ENCODE measurements at regions not wholly inside any gene's neighbourhood (a gene's known extent, or its start where the extent isn't known, plus 50 kb on each side); places are given as distances from the start of the nearest gene placed in this dataset.

- peaks cover 18% of the 10 kb centered on the region for H3K4me1 Mint-ChIP-seq (ENCODE audit: unreplicated experiment)
Measured at GRCh38 chr2:41985573-41986095, 62.2 kb upstream of the PKDCC start.

GRCh38 chr2:41989501-41990180, 58.2 kb upstream of the PKDCC start:
- H3K9me3 Mint-ChIP-seq: no peaks in the 10 kb centered on the region
- TF ChIP-seq CTCF (conservative IDR thresholded peaks at IDR 0.05): no peak
- H3K4me1 Mint-ChIP-seq (ENCODE audit: unreplicated experiment): peaks cover 35% of the 10 kb centered on the region
- peak overlapping the region; percentile 8 for H3K27ac Mint-ChIP-seq
- peak overlapping the region; percentile 56 for H3K4me3 Mint-ChIP-seq
- peaks cover 15% of the 10 kb centered on the region for H3K27me3 Mint-ChIP-seq
- no peak for DNase-seq (ENCODE audit: extremely low spot score, unreplicated experiment)
- H3K36me3 Mint-ChIP-seq: no peaks in the 10 kb centered on the region

More at GRCh38 chr2:41985573-41986095, 62.2 kb upstream of the PKDCC start:
- no peak for DNase-seq (ENCODE audit: extremely low spot score, unreplicated experiment)
- Mint-ChIP-seq H3K27ac (no peak overlapping the region), H3K4me3 (no peak overlapping the region), H3K27me3 (peaks cover 12% of the 10 kb centered on the region), H3K36me3 (no peaks in the 10 kb centered on the region), H3K9me3 (no peaks in the 10 kb centered on the region)
- TF ChIP-seq CTCF (conservative IDR thresholded peaks at IDR 0.05): no peak

- DNase-seq (ENCODE audit: extremely low spot score, unreplicated experiment): no peak
- H3K27ac Mint-ChIP-seq: no peak overlapping the region
- H3K9me3 Mint-ChIP-seq: no peaks in the 10 kb centered on the region
- no peak for TF ChIP-seq CTCF (conservative IDR thresholded peaks at IDR 0.05)
- no peaks in the 10 kb centered on the region for H3K36me3 Mint-ChIP-seq
- H3K27me3 Mint-ChIP-seq: peaks cover 15% of the 10 kb centered on the region
- H3K4me3 Mint-ChIP-seq: no peak overlapping the region
- peaks cover 35% of the 10 kb centered on the region for H3K4me1 Mint-ChIP-seq (ENCODE audit: unreplicated experiment)
Measured at GRCh38 chr2:41990245-41990644, 57.6 kb upstream of the PKDCC start.

- Mint-ChIP-seq H3K4me1 (ENCODE audit: unreplicated experiment) (peaks cover 35% of the 10 kb centered on the region), H3K27me3 (peaks cover 15% of the 10 kb centered on the region), H3K36me3 (no peaks in the 10 kb centered on the region), H3K9me3 (no peaks in the 10 kb centered on the region), H3K27ac (no peak overlapping the region), H3K4me3 (peak overlapping the region; percentile 9)
- no peak for TF ChIP-seq CTCF (conservative IDR thresholded peaks at IDR 0.05)
- no peak for DNase-seq (ENCODE audit: extremely low spot score, unreplicated experiment)
Measured at GRCh38 chr2:41990688-41991087, 57.1 kb upstream of the PKDCC start.

GRCh38 chr2:41992056-41992642, 55.7 kb upstream of the PKDCC start:
- Mint-ChIP-seq H3K27ac (no peak overlapping the region), H3K27me3 (peaks cover 12% of the 10 kb centered on the region), H3K36me3 (no peaks in the 10 kb centered on the region), H3K4me1 (ENCODE audit: unreplicated experiment) (peaks cover 42% of the 10 kb centered on the region), H3K9me3 (no peaks in the 10 kb centered on the region), H3K4me3 (no peak overlapping the region)
- no peak for TF ChIP-seq CTCF (conservative IDR thresholded peaks at IDR 0.05)
- no peak for DNase-seq (ENCODE audit: extremely low spot score, unreplicated experiment)

Measured in type B pancreatic cell (in vitro differentiated cells).